Natural killer cell (primary cell): ENCODE measurements at regions not wholly inside any gene's neighbourhood (a gene's known extent, or its start where the extent isn't known, plus 50 kb on each side); places are given as distances from the start of the nearest gene placed in this dataset.

Experiments
- ATAC-seq, 3 donors: fragments of 150-1000 bp in 2 of 3; fragments of 200-7000 bp in 1 of 3; cut with Tn5 transposase; 1 replicate in 1 of 3; 2 replicates in 2 of 3; pipeline ENCODE4 v1.10.0; 2021; ENCODE audit warnings: mild to moderate bottlenecking in 2 of 3, moderate library complexity in 2 of 3
- DNase-seq, 2 donors: peaks; one replicate each; pipeline versions ENCODE4 v3.0.0 to v3.0.0-alpha.2; 2013 to 2021; ENCODE audit warnings: mixed read lengths in 1 of 2
- H3K27ac ChIP-seq: one replicate; pipeline ENCODE4 v1.5.1; 2013; ENCODE audit warnings: mild to moderate bottlenecking, low read length
- H3K27me3 ChIP-seq: one replicate; pipeline ENCODE4 v1.6.1; 2013; ENCODE audit warnings: low read length; ENCODE audit not compliant: control insufficient read depth, insufficient read depth
- H3K36me3 ChIP-seq: one replicate; pipeline ENCODE4 v1.6.1; 2013; ENCODE audit warnings: low read length; ENCODE audit not compliant: control insufficient read depth, insufficient read depth
- H3K4me1 ChIP-seq: one replicate; pipeline ENCODE4 v1.6.1; 2013; ENCODE audit warnings: low read length; ENCODE audit not compliant: control insufficient read depth, insufficient read depth
- H3K4me3 ChIP-seq: one replicate; pipeline ENCODE4 v1.5.1; 2013; ENCODE audit warnings: low read length
- H3K9me3 ChIP-seq: one replicate; pipeline ENCODE4 v1.6.1; 2013; ENCODE audit warnings: low read length; ENCODE audit not compliant: control insufficient read depth, insufficient read depth
- H3K27ac Mint-ChIP-seq, 2 donors: one replicate each; pipeline ENCODE4 v1.8.0; 2022; ENCODE audit warnings: mild to moderate bottlenecking in 2 of 2, mixed read lengths in 2 of 2, moderate library complexity in 1 of 2
- H3K27me3 Mint-ChIP-seq, 2 donors: one replicate each; pipeline ENCODE4 v1.8.0; 2022; ENCODE audit warnings: low read depth in 2 of 2, mixed read lengths in 2 of 2
- H3K36me3 Mint-ChIP-seq: one replicate; pipeline ENCODE4 v1.8.0; 2022; ENCODE audit warnings: mixed read lengths
- H3K4me1 Mint-ChIP-seq, 2 donors: one replicate each; pipeline ENCODE4 v1.8.0; 2022; ENCODE audit warnings: mixed read lengths in 2 of 2
- H3K4me3 Mint-ChIP-seq: one replicate; pipeline ENCODE4 v1.8.0; 2022; ENCODE audit warnings: mild to moderate bottlenecking, moderate library complexity, mixed read lengths
- H3K9me3 Mint-ChIP-seq, 2 donors: one replicate each; pipeline ENCODE4 v1.8.0; 2022; ENCODE audit warnings: mixed read lengths in 2 of 2
- WGBS: methylation state at CpG from one replicate; pipeline ENCODE4 v1.1.7; 2013; ENCODE audit warnings: missing lambda C conversion rate; ENCODE audit not compliant: insufficient coverage; 5-methylcytosine and 5-hydroxymethylcytosine counted together
- intact Hi-C: fragments of 100-400 bp; cut with micrococcal nuclease; formaldehyde crosslinking; loops from one replicate; pipeline ENCODE4 v1.14.2; 2022
- TF ChIP-seq, protein P1 (sequence below): fragments of 200-600 bp; IDR thresholded peaks from one replicate; pipeline ENCODE4 v1.8.0; 2022; ENCODE audit warnings: antibody characterized with exemption

DNA sequence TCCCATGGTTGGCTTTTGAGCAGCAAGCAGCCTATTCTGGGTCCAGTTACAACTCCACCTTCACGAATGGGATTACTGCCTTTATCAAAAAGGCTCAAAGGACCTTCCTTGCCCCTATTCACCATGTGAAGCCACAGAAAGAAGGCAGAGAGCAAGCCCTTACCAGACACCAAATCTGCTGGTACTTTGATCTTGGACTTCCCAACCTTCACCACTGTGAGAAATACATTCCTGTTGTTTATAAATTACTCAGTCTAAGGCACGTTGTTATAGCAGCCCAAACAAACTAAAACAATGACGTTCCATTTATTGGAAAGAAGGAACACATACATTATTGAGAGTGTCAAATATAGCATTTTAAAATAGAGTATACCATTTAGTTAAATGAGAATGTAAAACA, 1557.9 kb downstream of the PLA2G4A start:
- Mint-ChIP-seq H3K27ac (no peak overlapping the region), H3K36me3 (no peaks in the 10 kb centered on the region), H3K27me3 (no peaks in the 10 kb centered on the region), H3K4me1 (no peaks in the 10 kb centered on the region), H3K9me3 (peaks cover 9 to 10% of the 10 kb centered on the region in 2 donors), H3K4me3 (no peak overlapping the region)
- no peak overlapping the region for H3K4me3 ChIP-seq
- H3K4me1 ChIP-seq = no peaks in the 10 kb centered on the region
- H3K36me3 ChIP-seq = no peaks in the 10 kb centered on the region
- intact Hi-C loops = no loop called here
- H3K27ac ChIP-seq = no peak overlapping the region
- ATAC-seq (no peak), DNase-seq (no peak)
- WGBS = 83% methylated on average over 1 of the region's 3 CpGs
- H3K9me3 ChIP-seq = no peaks in the 10 kb centered on the region
- TF ChIP-seq, protein P1, sequence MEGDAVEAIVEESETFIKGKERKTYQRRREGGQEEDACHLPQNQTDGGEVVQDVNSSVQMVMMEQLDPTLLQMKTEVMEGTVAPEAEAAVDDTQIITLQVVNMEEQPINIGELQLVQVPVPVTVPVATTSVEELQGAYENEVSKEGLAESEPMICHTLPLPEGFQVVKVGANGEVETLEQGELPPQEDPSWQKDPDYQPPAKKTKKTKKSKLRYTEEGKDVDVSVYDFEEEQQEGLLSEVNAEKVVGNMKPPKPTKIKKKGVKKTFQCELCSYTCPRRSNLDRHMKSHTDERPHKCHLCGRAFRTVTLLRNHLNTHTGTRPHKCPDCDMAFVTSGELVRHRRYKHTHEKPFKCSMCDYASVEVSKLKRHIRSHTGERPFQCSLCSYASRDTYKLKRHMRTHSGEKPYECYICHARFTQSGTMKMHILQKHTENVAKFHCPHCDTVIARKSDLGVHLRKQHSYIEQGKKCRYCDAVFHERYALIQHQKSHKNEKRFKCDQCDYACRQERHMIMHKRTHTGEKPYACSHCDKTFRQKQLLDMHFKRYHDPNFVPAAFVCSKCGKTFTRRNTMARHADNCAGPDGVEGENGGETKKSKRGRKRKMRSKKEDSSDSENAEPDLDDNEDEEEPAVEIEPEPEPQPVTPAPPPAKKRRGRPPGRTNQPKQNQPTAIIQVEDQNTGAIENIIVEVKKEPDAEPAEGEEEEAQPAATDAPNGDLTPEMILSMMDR = no peak
- H3K27me3 ChIP-seq = no peaks in the 10 kb centered on the region

DNA sequence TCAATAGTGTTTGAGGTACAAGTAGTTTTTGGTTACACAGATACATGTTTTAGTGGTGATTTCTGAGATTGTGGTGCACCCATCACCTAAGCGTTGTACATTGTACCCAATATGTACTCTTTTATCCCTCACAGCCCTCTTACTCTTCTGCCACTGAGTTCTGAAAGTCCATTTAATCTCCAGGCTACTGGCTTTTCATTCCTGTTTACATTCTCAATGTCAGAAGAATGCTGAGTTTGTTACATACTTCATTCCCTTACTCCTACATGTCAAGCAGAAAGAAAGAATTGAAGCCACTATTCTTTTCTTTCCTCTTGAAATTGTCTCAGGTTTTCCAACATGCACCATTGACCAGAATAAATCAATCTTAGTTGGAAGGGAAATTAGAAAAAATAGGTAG, 1565.9 kb downstream of the PLA2G4A start:
- Mint-ChIP-seq H3K27ac (no peak overlapping the region), H3K4me1 (no peaks in the 10 kb centered on the region), H3K9me3 (peaks cover 17 to 27% of the 10 kb centered on the region in 2 donors), H3K27me3 (no peaks in the 10 kb centered on the region), H3K4me3 (no peak overlapping the region), H3K36me3 (peaks cover 15% of the 10 kb centered on the region)
- peaks cover 14% of the 10 kb centered on the region for H3K9me3 ChIP-seq
- TF ChIP-seq, protein P1 = no peak
- no peaks in the 10 kb centered on the region for H3K27me3 ChIP-seq
- intact Hi-C loops = no loop called here
- ATAC-seq (no peak), DNase-seq (no peak)
- no peak overlapping the region for H3K4me3 ChIP-seq
- no peaks in the 10 kb centered on the region for H3K4me1 ChIP-seq
- no peak overlapping the region for H3K27ac ChIP-seq
- H3K36me3 ChIP-seq = no peaks in the 10 kb centered on the region
- 86% methylated on average over 1 of the region's 1 CpG for WGBS

DNA sequence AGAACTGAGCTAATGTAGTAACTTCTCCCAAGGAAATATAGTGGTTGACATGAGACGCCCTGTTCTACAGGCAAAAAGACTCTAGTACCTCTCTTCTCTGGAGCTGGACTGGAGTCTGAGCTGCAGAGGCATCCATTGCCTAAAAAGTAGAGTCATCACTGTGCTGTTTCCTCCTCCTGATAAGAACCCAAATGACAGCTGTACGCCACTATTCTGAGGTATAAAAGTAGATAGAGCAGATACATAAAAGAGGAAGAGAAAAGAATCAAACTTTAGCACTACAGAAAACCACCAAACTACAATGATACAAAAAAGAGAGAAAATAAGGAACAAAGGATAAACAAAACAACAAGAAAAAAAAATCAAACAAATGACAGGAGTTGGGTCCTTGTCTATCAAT, 1568.8 kb downstream of the PLA2G4A start:
- DNase-seq (no peak), ATAC-seq (no peak)
- Mint-ChIP-seq H3K4me1 (no peaks in the 10 kb centered on the region), H3K36me3 (peaks cover 19% of the 10 kb centered on the region), H3K27me3 (no peaks in the 10 kb centered on the region), H3K27ac (no peak overlapping the region), H3K9me3 (peaks cover 17 to 21% of the 10 kb centered on the region in 2 donors), H3K4me3 (no peak overlapping the region)
- intact Hi-C loops = no loop called here
- Histone ChIP-seq H3K4me3 (no peak overlapping the region), H3K36me3 (no peaks in the 10 kb centered on the region), H3K27me3 (no peaks in the 10 kb centered on the region), H3K4me1 (no peaks in the 10 kb centered on the region), H3K9me3 (peaks cover 14% of the 10 kb centered on the region), H3K27ac (no peak overlapping the region)
- TF ChIP-seq, protein P1 = no peak
- WGBS = 64% methylated on average over 1 of the region's 2 CpGs

DNA sequence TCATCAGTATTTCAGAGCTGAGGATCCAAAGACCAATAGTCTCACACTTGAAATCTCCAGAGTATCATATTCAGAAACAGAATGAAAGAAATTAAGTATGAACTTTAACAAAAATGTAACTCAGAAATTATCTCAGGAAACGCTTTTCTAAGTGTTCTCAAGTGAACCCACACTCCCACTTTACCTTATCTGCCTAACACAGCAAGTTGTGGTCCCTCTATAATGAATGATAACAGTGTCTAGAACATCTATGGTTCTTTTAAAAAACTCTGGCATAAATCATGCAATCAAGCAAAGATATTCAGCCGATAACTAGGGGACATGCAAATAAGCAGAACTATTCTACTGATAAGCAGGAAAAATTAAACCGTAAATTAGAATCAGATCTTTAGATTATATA, 1574.2 kb downstream of the PLA2G4A start:
- peaks cover 12 to 13% of the 10 kb centered on the region in 2 donors for H3K9me3 Mint-ChIP-seq
- no peak overlapping the region for H3K4me3 ChIP-seq
- peaks cover 11% of the 10 kb centered on the region for H3K36me3 Mint-ChIP-seq
- TF ChIP-seq, protein P1 = no peak
- ATAC-seq (no peak), DNase-seq (no peak)
- H3K27me3 ChIP-seq = no peaks in the 10 kb centered on the region
- H3K27ac ChIP-seq = no peak overlapping the region
- H3K27me3 Mint-ChIP-seq = no peaks in the 10 kb centered on the region
- no peaks in the 10 kb centered on the region for H3K36me3 ChIP-seq
- no peaks in the 10 kb centered on the region for H3K4me1 ChIP-seq
- H3K4me1 Mint-ChIP-seq = no peaks in the 10 kb centered on the region
- intact Hi-C loops = no loop called here
- no peak overlapping the region for H3K4me3 Mint-ChIP-seq
- H3K27ac Mint-ChIP-seq = no peak overlapping the region
- H3K9me3 ChIP-seq = no peaks in the 10 kb centered on the region
- WGBS = 20% methylated on average over 1 of the region's 3 CpGs
